Kidney epithelial cell (primary cell): ENCODE measurements at regions not wholly inside any gene's neighbourhood (a gene's known extent, or its start where the extent isn't known, plus 50 kb on each side); places are given as distances from the start of the nearest gene placed in this dataset.

Experiments
- DNase-seq: peaks from one replicate; pipeline ENCODE4 v3.0.0-alpha.2; 2010; ENCODE audit warnings: low read depth
- H3K27me3 ChIP-seq: 2 replicates; pipeline ENCODE4 v1.6.0; 2011; ENCODE audit warnings: low read length; ENCODE audit not compliant: control insufficient read depth, insufficient read depth
- H3K36me3 ChIP-seq: 2 replicates; pipeline ENCODE4 v1.5.1; 2011; ENCODE audit warnings: low read length; ENCODE audit not compliant: control insufficient read depth, insufficient read depth
- H3K4me3 ChIP-seq: 2 replicates; pipeline ENCODE4 v1.5.1; 2011; ENCODE audit warnings: low read depth, mild to moderate bottlenecking, control low read depth, low read length
- CTCF ChIP-seq: IDR thresholded peaks from 2 replicates; pipeline ENCODE4 v1.5.1; 2011; ENCODE audit warnings: mild to moderate bottlenecking, moderate library complexity, low read length, control low read depth, inconsistent platforms; ENCODE audit not compliant: insufficient read depth, poor library complexity, severe bottlenecking

GRCh38 chr1:56339093-56339492 lies 240.3 kb downstream of the PLPP3 start:
- Histone ChIP-seq H3K36me3 (no peaks in the 10 kb centered on the region), H3K27me3 (no peaks in the 10 kb centered on the region), H3K4me3 (no peak overlapping the region)
- DNase-seq, result no peak
- TF ChIP-seq CTCF, result no peak

DNA sequence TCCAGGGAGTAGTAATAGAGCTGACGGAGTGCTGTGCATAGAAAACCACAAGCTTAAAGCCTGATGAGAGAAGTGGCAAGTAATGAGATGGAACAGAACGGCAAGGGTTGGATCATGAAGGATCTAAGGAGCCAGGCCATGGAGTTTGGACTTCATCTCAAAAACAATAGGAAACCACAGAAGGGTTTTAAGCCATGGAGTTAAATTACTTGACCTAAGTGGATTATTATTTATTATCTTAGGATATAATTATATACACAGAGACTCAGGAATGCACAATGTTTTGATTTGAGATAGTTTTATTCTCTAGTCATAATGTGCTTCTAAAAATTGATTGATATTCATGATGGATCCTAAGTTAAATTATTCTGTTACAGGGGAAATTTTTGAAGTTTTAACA lies 242.4 kb downstream of the PLPP3 start:
- no peak for DNase-seq

DNA sequence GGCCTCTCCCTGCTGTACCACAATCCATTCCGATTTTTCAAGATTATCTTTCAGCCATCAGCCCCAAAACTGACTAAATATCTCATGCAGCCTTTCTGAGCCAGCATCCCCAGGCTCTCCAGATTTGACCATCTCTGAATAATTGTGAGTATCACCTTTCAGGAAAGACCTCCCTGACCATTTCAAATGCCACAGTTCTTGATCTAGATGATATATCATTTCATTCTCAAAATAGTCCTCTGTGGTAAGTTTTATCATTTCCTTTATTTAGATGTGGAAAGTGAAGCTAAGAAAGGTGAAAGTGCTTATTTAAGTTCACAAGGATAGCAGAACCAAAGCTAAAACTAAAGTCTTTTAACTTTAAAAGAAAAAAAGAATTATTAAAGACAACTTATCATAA lies 244.0 kb downstream of the PLPP3 start:
- no peak overlapping the region for H3K4me3 ChIP-seq
- no peaks in the 10 kb centered on the region for H3K27me3 ChIP-seq
- H3K36me3 ChIP-seq, result no peaks in the 10 kb centered on the region
- no peak for TF ChIP-seq CTCF
- no peak for DNase-seq

More for the DNA sequence above, 242.4 kb downstream of the PLPP3 start:
- no peaks in the 10 kb centered on the region for H3K27me3 ChIP-seq
- H3K4me3 ChIP-seq, result no peak overlapping the region
- H3K36me3 ChIP-seq, result no peaks in the 10 kb centered on the region
- TF ChIP-seq CTCF, result no peak

GRCh38 chr1:56334047-56334446 lies 245.3 kb downstream of the PLPP3 start:
- H3K27me3 ChIP-seq, result no peaks in the 10 kb centered on the region
- TF ChIP-seq CTCF, result no peak
- no peaks in the 10 kb centered on the region for H3K36me3 ChIP-seq
- no peak for DNase-seq
- no peak overlapping the region for H3K4me3 ChIP-seq

DNA sequence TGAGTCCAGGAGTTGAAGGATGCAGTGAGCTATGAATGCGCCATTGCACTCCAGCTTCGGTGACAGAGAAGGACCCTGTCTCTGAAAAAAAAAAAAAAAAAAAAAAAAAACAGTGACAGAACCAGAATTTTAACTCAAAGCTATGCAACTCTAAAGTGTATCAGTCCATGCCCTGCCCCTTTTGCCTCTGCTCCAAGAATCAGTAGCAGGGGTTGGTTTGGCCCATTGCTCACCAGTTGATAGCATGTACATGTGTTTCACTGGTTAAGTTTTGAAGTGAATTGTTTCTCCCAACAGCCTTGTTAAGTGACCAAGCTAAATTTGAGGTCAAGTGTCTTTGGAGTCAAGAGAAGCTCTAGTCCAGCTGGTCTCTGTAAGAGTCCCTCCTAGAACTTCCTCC lies 245.9 kb downstream of the PLPP3 start:
- TF ChIP-seq CTCF, result no peak
- Histone ChIP-seq H3K27me3 (no peaks in the 10 kb centered on the region), H3K4me3 (no peak overlapping the region), H3K36me3 (no peaks in the 10 kb centered on the region)
- DNase-seq, result no peak

- H3K36me3 ChIP-seq, result no peaks in the 10 kb centered on the region
- H3K4me3 ChIP-seq, result no peak overlapping the region
- peak; percentile 44 for DNase-seq
- TF ChIP-seq CTCF, result no peak
- no peaks in the 10 kb centered on the region for H3K27me3 ChIP-seq
These were observed 247.3 kb downstream of the PLPP3 start for GRCh38 chr1:56331892-56332567.
